ENCODE measurements at regions not wholly inside any gene's neighbourhood (a gene's known extent, or its start where the extent isn't known, plus 50 kb on each side); places are given as distances from the start of the nearest gene placed in this dataset.

DNA sequence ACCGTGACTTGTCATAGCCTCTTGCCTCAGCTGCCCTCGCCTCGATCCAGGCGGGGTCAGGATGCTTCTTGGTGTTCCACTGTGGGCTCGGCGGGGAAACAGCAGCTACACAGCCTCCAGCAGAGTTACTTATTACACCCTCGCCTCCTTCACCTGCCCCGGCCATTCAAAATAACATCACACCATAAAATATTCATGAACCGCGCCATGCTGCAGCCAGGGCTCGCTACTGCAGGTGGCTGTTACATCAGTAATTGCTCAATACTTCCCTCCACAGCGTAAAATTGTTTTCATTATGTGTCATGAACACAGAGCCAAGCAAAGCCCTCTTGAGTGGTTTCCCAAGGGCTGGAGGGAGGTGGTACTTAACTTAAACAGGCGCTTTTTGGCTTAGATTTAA lies 241.5 kb upstream of the SP8 start:
- TF ChIP-seq POLR2A (IDR thresholded peaks at IDR 0.05; ENCODE audit: low read depth, low read length): no peak
- no peak for DNase-seq (ENCODE audit: insufficient read length, low spot score)
- no peak for FAIRE-seq

- DNase-seq (ENCODE audit: insufficient read length, low spot score) (no peak), FAIRE-seq (no peak)
- TF ChIP-seq POLR2A (IDR thresholded peaks at IDR 0.05; ENCODE audit: low read depth, low read length): no peak
These were observed 241.9 kb upstream of the SP8 start for GRCh38 chr7:21028599-21028998.

DNA sequence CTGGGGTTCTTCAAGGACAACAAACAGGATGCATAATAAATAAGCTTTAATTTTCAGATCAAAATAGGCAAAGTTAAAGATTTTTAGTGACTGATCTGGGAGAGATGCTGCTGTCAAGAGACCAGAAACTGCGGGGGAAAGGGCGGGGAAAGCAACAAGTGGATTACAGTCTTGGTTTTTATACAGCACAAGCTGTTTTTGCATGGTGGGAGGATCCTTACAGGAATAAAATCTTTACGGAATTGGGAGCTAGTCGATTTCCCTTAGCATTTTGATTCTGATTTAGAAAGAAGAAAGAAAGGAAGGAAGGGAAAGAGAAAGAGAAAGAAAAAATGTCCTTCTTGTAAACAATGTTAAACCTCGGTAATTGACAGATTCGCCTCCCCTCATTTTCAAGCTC lies 242.3 kb upstream of the SP8 start:
- DNase-seq (ENCODE audit: insufficient read length, low spot score) (no peak), FAIRE-seq (no peak)
- TF ChIP-seq POLR2A (IDR thresholded peaks at IDR 0.05; ENCODE audit: low read depth, low read length): no peak

GRCh38 chr7:21030237-21030871 lies 243.7 kb upstream of the SP8 start:
- DNase-seq (ENCODE audit: insufficient read length, low spot score) (no peak), FAIRE-seq (no peak)
- TF ChIP-seq POLR2A (IDR thresholded peaks at IDR 0.05; ENCODE audit: low read depth, low read length): no peak

- DNase-seq (ENCODE audit: insufficient read length, low spot score) (no peak), FAIRE-seq (no peak)
- TF ChIP-seq POLR2A (IDR thresholded peaks at IDR 0.05; ENCODE audit: low read depth, low read length): no peak
These were observed 254.6 kb upstream of the SP8 start for GRCh38 chr7:21041252-21041651.

GRCh38 chr7:21041666-21042065 lies 255.0 kb upstream of the SP8 start:
- FAIRE-seq (no peak), DNase-seq (ENCODE audit: insufficient read length, low spot score) (no peak)
- TF ChIP-seq POLR2A (IDR thresholded peaks at IDR 0.05; ENCODE audit: low read depth, low read length): no peak

GRCh38 chr7:21044384-21044783 lies 257.7 kb upstream of the SP8 start:
- FAIRE-seq: no peak
- no peak for DNase-seq (ENCODE audit: insufficient read length, low spot score)
- TF ChIP-seq POLR2A (IDR thresholded peaks at IDR 0.05; ENCODE audit: low read depth, low read length): no peak

DNA sequence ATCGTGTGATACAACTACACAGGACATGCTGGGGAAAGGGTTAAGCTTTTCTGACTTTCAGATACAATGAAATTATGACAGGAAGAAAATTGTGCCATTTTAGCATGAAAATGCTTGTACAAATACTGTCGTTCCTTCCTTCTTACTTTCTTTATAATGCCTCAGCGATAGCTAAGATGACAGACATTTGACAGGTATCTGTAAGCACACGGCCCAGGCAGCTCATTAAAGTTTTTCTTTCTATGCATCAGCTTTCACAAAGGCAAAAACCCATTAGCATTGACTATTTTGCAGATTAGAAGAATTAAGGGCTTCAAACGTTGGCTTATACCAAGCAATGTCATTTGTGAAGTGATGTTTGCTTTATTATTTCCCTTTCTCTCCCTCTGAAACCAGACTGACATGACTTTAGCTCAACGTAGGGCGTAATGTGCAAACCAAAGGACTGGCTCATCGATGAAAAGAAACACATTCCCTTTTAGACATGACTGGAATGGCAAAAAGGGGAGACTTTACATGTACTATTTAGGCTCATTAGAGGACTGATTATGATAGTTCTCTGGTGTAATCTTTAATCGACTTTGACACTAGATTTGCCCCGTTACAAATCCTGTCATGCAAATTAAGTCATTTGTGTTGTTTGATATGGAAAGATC lies 258.4 kb upstream of the SP8 start:
- DNase-seq (ENCODE audit: insufficient read length, low spot score) (no peak), FAIRE-seq (no peak)
- no peak for TF ChIP-seq POLR2A (IDR thresholded peaks at IDR 0.05; ENCODE audit: low read depth, low read length)

GRCh38 chr7:21051865-21052264 lies 265.2 kb upstream of the SP8 start:
- no peak for TF ChIP-seq POLR2A (IDR thresholded peaks at IDR 0.05; ENCODE audit: low read depth, low read length)
- no peak for FAIRE-seq
- DNase-seq (ENCODE audit: insufficient read length, low spot score): no peak

DNA sequence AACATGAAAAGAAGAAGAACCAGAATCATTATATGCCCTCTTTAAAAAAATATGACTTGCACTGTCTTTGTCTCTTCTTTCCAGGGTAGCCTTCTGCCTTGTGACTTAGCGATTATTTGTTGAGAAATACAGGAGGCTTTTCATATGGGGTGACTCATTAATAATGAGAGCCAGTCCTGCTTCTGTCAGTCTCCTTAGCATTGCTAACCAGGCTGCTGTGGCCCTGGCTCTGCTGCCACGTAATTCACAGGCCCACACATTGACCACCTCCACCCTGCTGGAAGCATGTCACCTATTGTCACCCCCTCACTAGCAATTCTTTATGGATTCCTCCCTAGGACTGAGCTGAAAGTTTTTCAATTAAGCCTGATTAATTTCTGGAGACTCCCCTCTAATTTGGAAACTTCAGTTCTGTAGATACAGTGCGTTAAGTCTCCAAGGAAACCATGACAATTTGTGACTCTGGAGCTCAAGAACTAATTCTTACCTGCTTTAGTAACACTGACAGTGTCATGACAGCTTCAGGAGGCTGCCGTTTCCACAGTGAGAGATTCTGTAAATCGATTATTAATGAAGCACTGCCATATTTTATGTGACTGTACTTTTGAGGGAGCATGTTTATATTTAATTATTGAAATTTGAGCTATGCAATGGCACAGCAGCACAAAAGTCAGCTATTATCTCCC lies 267.9 kb upstream of the SP8 start:
- FAIRE-seq (no peak), DNase-seq (ENCODE audit: insufficient read length, low spot score) (no peak)
- no peak for TF ChIP-seq POLR2A (IDR thresholded peaks at IDR 0.05; ENCODE audit: low read depth, low read length)

GRCh38 chr7:21059069-21059468 lies 272.4 kb upstream of the SP8 start:
- no peak for TF ChIP-seq POLR2A (IDR thresholded peaks at IDR 0.05; ENCODE audit: low read depth, low read length)
- FAIRE-seq (no peak), DNase-seq (ENCODE audit: insufficient read length, low spot score) (no peak)

DNA sequence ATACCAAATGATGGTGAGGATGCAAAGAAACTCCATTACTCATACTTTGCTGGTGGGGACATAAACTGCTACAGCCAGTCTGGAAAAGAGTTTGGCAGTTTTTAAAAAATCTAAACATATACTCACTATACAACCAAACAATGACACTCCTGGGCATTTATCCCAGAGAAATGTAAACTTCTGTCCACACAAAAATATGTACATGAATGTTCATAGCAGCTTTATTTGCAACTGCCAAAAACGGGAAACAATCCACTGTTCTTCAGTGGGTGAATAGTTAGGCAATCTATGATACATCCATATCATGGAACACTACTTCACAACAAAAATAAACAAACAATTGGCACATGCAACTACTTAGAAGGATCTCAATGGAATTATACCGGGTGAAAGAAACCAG lies 276.4 kb upstream of the SP8 start:
- FAIRE-seq (no peak), DNase-seq (ENCODE audit: insufficient read length, low spot score) (no peak)
- TF ChIP-seq POLR2A (IDR thresholded peaks at IDR 0.05; ENCODE audit: low read depth, low read length): no peak

- no peak for FAIRE-seq
- no peak for DNase-seq (ENCODE audit: insufficient read length, low spot score)
- TF ChIP-seq POLR2A (IDR thresholded peaks at IDR 0.05; ENCODE audit: low read depth, low read length): no peak
These were observed 278.3 kb upstream of the SP8 start for GRCh38 chr7:21064698-21065648.

GRCh38 chr7:21066221-21066620 lies 279.5 kb upstream of the SP8 start:
- TF ChIP-seq POLR2A (IDR thresholded peaks at IDR 0.05; ENCODE audit: low read depth, low read length): no peak
- DNase-seq (ENCODE audit: insufficient read length, low spot score): no peak
- FAIRE-seq: no peak
